ENCODE measurements at regions not wholly inside any gene's neighbourhood (a gene's known extent, or its start where the extent isn't known, plus 50 kb on each side); places are given as distances from the start of the nearest gene placed in this dataset.

GRCh38 chr2:139122711-139123158 is 342.5 kb upstream of the NXPH2 start:
- Histone ChIP-seq H3K79me2 (ENCODE audit: control insufficient read depth, insufficient read depth, low read length) (no peaks in the 10 kb centered on the region), H3K9me3 (replicated peaks; ENCODE audit: control insufficient read depth, insufficient read depth, low read depth, low read length) (no peaks in the 10 kb centered on the region), H3K4me1 (replicated peaks in 1 of 2; ENCODE audit: control insufficient read depth in 2 of 2, insufficient read depth in 2 of 2, low read length in 2 of 2) (no peaks in the 10 kb centered on the region), H4K20me1 (replicated peaks; ENCODE audit: control insufficient read depth, insufficient read depth, low read length) (no peaks in the 10 kb centered on the region), H3K36me3 (ENCODE audit: control insufficient read depth, insufficient read depth, low read length) (no peaks in the 10 kb centered on the region), H2AFZ (ENCODE audit: low read depth, low read length) (no peak overlapping the region), H3K27me3 (ENCODE audit: control insufficient read depth in 2 of 2, insufficient read depth in 2 of 2, low read length in 2 of 2) (no peaks in the 10 kb centered on the region), H3K27ac (ENCODE audit: extremely low read depth, low read depth, low read length) (no peak overlapping the region), H3K4me2 (ENCODE audit: insufficient read depth, low read length) (no peak overlapping the region), H3K9me1 (ENCODE audit: control insufficient read depth, insufficient read depth, low read length) (no peaks in the 10 kb centered on the region), H3K4me3 (no peak overlapping the region), H3K9ac (ENCODE audit: insufficient read depth in 1 of 2, low read depth in 2 of 2, low read length in 2 of 2) (no peak overlapping the region)
- WGBS (ENCODE audit: insufficient coverage, low coverage, missing lambda C conversion rate), result 0% methylated on average over 7 of the region's 7 CpGs
- DNase-seq (ENCODE audit: extremely low read depth in 1 of 4, low spot score in 3 of 4) (peak in 1 of 4 experiments; percentile 5), ATAC-seq (no peak), FAIRE-seq (no peak)
- intact Hi-C loops (cut with micrococcal nuclease) (no loop called here), in situ Hi-C loops (cut with MboI) (no loop called here)
- TF ChIP-seq NCOR1 (IDR thresholded peaks at IDR 0.05) (no peak), CEBPB (tag; IDR thresholded peaks at IDR 0.05) (peak; percentile 79), CEBPG (CRISPR knock-in tag; IDR thresholded peaks at IDR 0.05) (no peak), CEBPG (tag; conservative IDR thresholded peaks at IDR 0.05 in 1 of 2, IDR thresholded peaks at IDR 0.05 in 1 of 2) (peak; percentile 11 to 92; a peak in 2 of 4 replicates)
- CTCF ChIA-PET (ENCODE audit: low intra/inter-chr PET ratio), result no interaction called here
- POLR2A ChIA-PET, result no interaction called here
- no TSS peak for BruUV-seq (replicated peaks)

- Histone ChIP-seq H3K79me2 (ENCODE audit: control insufficient read depth, insufficient read depth, low read length) (no peaks in the 10 kb centered on the region), H3K27me3 (ENCODE audit: control insufficient read depth in 2 of 2, insufficient read depth in 2 of 2, low read length in 2 of 2) (no peaks in the 10 kb centered on the region), H3K9me3 (replicated peaks; ENCODE audit: control insufficient read depth, insufficient read depth, low read depth, low read length) (no peaks in the 10 kb centered on the region; the same call in 1 of the 2 replicates), H3K9me1 (ENCODE audit: control insufficient read depth, insufficient read depth, low read length) (no peaks in the 10 kb centered on the region), H3K36me3 (ENCODE audit: control insufficient read depth, insufficient read depth, low read length) (no peaks in the 10 kb centered on the region), H3K4me3 (no peak overlapping the region), H3K4me2 (ENCODE audit: insufficient read depth, low read length) (no peak overlapping the region), H4K20me1 (replicated peaks; ENCODE audit: control insufficient read depth, insufficient read depth, low read length) (no peaks in the 10 kb centered on the region), H3K9ac (ENCODE audit: insufficient read depth in 1 of 2, low read depth in 2 of 2, low read length in 2 of 2) (no peak overlapping the region), H3K27ac (ENCODE audit: extremely low read depth, low read depth, low read length) (no peak overlapping the region), H3K4me1 (replicated peaks in 1 of 2; ENCODE audit: control insufficient read depth in 2 of 2, insufficient read depth in 2 of 2, low read length in 2 of 2) (no peaks in the 10 kb centered on the region), H2AFZ (ENCODE audit: low read depth, low read length) (no peak overlapping the region)
- FAIRE-seq (no peak), DNase-seq (ENCODE audit: extremely low read depth in 1 of 4, low spot score in 3 of 4) (no peak), ATAC-seq (no peak)
- BruUV-seq (replicated peaks), result no TSS peak
- WGBS (ENCODE audit: insufficient coverage, low coverage, missing lambda C conversion rate), result 0% methylated on average over 1 of the region's 1 CpG
- intact Hi-C loops (cut with micrococcal nuclease), result no loop called here
- in situ Hi-C loops (cut with MboI), result no loop called here
- POLR2A ChIA-PET, result no interaction called here
- CTCF ChIA-PET (ENCODE audit: low intra/inter-chr PET ratio), result no interaction called here
- no peak for TF ChIP-seq ZNF280B (CRISPR knock-in tag; IDR thresholded peaks at IDR 0.05)
- TF ChIP-seq, protein P1, sequence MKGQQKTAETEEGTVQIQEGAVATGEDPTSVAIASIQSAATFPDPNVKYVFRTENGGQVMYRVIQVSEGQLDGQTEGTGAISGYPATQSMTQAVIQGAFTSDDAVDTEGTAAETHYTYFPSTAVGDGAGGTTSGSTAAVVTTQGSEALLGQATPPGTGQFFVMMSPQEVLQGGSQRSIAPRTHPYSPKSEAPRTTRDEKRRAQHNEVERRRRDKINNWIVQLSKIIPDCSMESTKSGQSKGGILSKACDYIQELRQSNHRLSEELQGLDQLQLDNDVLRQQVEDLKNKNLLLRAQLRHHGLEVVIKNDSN (CRISPR knock-in tag; IDR thresholded peaks at IDR 0.05), result no peak
- no peak for TF ChIP-seq TBL1XR1 (IDR thresholded peaks at IDR 0.05; ENCODE audit: low read length in 2 of 2)
- TF ChIP-seq MCM2 (IDR thresholded peaks at IDR 0.05; ENCODE audit: low read depth), result no peak
- TF ChIP-seq GMEB1 (CRISPR knock-in tag; IDR thresholded peaks at IDR 0.05), result no peak
Measured at GRCh38 chr2:139099721-139100120, 319.5 kb upstream of the NXPH2 start.
